GM12864 (cell line): ENCODE measurements at regions not wholly inside any gene's neighbourhood (a gene's known extent, or its start where the extent isn't known, plus 50 kb on each side); places are given as distances from the start of the nearest gene placed in this dataset.

ENCODE experiments used
- DNase-seq: peaks from one replicate; pipeline ENCODE4 v3.0.0-alpha.2; 2011; ENCODE audit warnings: low read depth
- H3K4me3 ChIP-seq: 2 replicates; pipeline ENCODE4 v1.5.1; 2011; ENCODE audit warnings: mild to moderate bottlenecking, low read depth, low read length, control low read depth
- TF ChIP-seq, protein P1 (sequence below): IDR thresholded peaks from 2 replicates; pipeline ENCODE4 v1.5.1; 2011; ENCODE audit warnings: low read depth, mild to moderate bottlenecking, moderate library complexity, low read length, control low read depth, inconsistent platforms; ENCODE audit errors: missing control alignments

DNA sequence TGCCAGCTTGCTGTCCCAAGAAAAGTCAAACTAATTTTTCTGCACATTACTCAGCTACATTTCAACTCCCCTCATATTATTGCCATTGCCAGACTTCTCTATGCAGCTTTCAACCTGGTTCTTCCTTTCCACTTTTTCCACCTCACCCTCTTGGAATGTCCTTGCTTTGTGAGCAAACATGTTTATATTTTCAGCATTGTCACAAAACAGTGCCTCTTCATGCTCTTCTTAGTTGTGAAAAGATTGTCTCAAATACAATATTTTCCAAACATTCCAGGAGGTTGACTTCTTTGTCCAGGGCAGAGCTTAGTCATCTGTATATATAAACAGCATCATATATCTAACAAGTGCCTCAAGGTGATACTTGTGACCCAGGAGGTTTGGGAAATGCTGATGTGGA lies 803.3 kb upstream of the CELF4 start:
- TF ChIP-seq, protein P1, sequence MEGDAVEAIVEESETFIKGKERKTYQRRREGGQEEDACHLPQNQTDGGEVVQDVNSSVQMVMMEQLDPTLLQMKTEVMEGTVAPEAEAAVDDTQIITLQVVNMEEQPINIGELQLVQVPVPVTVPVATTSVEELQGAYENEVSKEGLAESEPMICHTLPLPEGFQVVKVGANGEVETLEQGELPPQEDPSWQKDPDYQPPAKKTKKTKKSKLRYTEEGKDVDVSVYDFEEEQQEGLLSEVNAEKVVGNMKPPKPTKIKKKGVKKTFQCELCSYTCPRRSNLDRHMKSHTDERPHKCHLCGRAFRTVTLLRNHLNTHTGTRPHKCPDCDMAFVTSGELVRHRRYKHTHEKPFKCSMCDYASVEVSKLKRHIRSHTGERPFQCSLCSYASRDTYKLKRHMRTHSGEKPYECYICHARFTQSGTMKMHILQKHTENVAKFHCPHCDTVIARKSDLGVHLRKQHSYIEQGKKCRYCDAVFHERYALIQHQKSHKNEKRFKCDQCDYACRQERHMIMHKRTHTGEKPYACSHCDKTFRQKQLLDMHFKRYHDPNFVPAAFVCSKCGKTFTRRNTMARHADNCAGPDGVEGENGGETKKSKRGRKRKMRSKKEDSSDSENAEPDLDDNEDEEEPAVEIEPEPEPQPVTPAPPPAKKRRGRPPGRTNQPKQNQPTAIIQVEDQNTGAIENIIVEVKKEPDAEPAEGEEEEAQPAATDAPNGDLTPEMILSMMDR, result no peak
- no peak for DNase-seq
- no peak overlapping the region for H3K4me3 ChIP-seq

DNA sequence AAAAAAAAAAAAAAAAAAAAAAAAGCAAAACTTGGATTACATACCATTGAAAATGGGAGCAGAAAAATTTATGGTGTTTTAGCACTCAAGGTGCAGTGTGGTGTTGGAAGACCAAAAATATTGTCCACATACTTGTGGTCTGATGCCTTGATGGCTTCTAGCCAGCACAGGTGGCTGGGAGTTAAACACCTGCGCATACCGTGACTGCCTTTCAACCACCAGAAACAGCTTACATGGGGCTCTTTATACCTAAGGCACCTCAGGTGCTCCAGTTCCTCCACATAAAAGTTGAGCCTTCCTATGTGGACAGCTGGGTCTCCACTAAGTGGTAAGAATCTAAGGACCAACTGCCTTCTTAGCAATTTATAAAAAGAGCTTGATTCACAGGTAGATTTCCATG lies 802.6 kb upstream of the CELF4 start:
- TF ChIP-seq, protein P1, result no peak
- DNase-seq, result no peak
- H3K4me3 ChIP-seq, result no peak overlapping the region

DNA sequence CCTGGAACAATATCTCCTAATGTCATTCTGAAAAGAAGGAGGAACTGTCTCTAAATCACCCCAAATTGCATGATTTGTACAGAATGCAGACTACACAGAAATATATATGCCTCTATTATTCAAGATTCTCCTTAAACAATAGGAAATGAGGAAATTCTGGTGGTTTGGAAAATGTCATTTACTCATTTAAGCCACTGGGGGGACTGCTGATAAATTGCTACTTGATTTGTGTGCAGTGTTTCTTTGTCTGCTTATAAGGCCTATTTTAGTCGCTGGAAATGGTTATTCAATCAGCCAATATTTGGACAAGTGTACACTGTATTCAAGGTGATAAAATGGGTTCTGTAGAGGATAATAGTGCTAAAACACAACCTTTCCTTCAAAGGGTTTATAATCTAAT lies 801.9 kb upstream of the CELF4 start:
- no peak for DNase-seq
- H3K4me3 ChIP-seq, result no peak overlapping the region
- TF ChIP-seq, protein P1, result no peak

- DNase-seq, result no peak
- H3K4me3 ChIP-seq, result no peak overlapping the region
- TF ChIP-seq, protein P1, result no peak
Measured at GRCh38 chr18:38362286-38362792, 796.7 kb upstream of the CELF4 start.

GRCh38 chr18:38358805-38359657 lies 793.4 kb upstream of the CELF4 start:
- no peak overlapping the region for H3K4me3 ChIP-seq
- no peak for DNase-seq
- TF ChIP-seq, protein P1, result no peak

- no peak for DNase-seq
- TF ChIP-seq, protein P1, result no peak
- no peak overlapping the region for H3K4me3 ChIP-seq
Measured at GRCh38 chr18:38353149-38353548, 787.6 kb upstream of the CELF4 start.

DNA sequence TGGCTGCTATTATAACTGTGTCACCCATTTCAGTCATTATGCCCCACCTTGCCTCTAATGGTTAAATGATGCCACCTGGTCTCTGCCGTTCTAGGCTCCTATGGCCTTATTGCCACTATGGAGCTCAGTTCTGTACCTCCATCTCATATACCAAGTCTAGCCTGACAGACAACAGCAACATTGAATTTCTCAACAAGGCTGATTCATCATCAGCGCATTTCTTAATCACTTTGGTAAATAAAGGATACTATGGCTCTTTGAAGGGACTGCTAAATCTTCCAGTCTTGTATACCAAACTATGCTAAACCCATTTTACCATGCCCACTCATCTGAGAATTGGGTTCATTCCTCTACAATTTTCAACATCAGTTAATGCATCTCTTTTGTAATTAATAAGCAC lies 784.5 kb upstream of the CELF4 start:
- no peak overlapping the region for H3K4me3 ChIP-seq
- DNase-seq, result no peak
- TF ChIP-seq, protein P1, result no peak
